ENCODE measurements at regions not wholly inside any gene's neighbourhood (a gene's known extent, or its start where the extent isn't known, plus 50 kb on each side); places are given as distances from the start of the nearest gene placed in this dataset.
A peak's percentile ranks its signal among the peaks of the same experiment; 100 is the strongest.

GRCh38 chr9:126150411-126151030, 176.1 kb upstream of the MVB12B start:
- H3K9me3 ChIP-seq (ENCODE audit: severe bottlenecking): no peaks in the 10 kb centered on the region
- H3K4me1 ChIP-seq (ENCODE audit: insufficient read depth, poor library complexity, severe bottlenecking): no peaks in the 10 kb centered on the region
- H3K27ac ChIP-seq (ENCODE audit: poor library complexity, severe bottlenecking): no peak overlapping the region
- DNase-seq (ENCODE audit: low spot score) (no peak), ATAC-seq (ENCODE audit: low read depth) (no peak)
- TF ChIP-seq, protein P1, sequence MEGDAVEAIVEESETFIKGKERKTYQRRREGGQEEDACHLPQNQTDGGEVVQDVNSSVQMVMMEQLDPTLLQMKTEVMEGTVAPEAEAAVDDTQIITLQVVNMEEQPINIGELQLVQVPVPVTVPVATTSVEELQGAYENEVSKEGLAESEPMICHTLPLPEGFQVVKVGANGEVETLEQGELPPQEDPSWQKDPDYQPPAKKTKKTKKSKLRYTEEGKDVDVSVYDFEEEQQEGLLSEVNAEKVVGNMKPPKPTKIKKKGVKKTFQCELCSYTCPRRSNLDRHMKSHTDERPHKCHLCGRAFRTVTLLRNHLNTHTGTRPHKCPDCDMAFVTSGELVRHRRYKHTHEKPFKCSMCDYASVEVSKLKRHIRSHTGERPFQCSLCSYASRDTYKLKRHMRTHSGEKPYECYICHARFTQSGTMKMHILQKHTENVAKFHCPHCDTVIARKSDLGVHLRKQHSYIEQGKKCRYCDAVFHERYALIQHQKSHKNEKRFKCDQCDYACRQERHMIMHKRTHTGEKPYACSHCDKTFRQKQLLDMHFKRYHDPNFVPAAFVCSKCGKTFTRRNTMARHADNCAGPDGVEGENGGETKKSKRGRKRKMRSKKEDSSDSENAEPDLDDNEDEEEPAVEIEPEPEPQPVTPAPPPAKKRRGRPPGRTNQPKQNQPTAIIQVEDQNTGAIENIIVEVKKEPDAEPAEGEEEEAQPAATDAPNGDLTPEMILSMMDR (IDR thresholded peaks at IDR 0.05; ENCODE audit: poor library complexity, severe bottlenecking): no peak
- H3K27me3 ChIP-seq (ENCODE audit: insufficient read depth, poor library complexity, severe bottlenecking): peaks cover 6% of the 10 kb centered on the region
- H3K36me3 ChIP-seq (ENCODE audit: low read depth): no peaks in the 10 kb centered on the region
- H3K4me3 ChIP-seq (ENCODE audit: severe bottlenecking): no peak overlapping the region

- H3K4me1 ChIP-seq (ENCODE audit: insufficient read depth, poor library complexity, severe bottlenecking): no peaks in the 10 kb centered on the region
- ATAC-seq (ENCODE audit: low read depth): no peak
Measured at GRCh38 chr9:126151031-126151685, 175.5 kb upstream of the MVB12B start.

GRCh38 chr9:126151686-126152134, 174.9 kb upstream of the MVB12B start:
- H3K36me3 ChIP-seq (ENCODE audit: low read depth): no peaks in the 10 kb centered on the region
- H3K4me3 ChIP-seq (ENCODE audit: severe bottlenecking): no peak overlapping the region
- H3K27me3 ChIP-seq (ENCODE audit: insufficient read depth, poor library complexity, severe bottlenecking): peaks cover 3% of the 10 kb centered on the region
- DNase-seq (ENCODE audit: low spot score) (no peak), ATAC-seq (ENCODE audit: low read depth) (0 out of 3 replicates have a peak, but pooled peaks have one; percentile 25)
- TF ChIP-seq, protein P1 (IDR thresholded peaks at IDR 0.05; ENCODE audit: poor library complexity, severe bottlenecking): no peak
- no peaks in the 10 kb centered on the region for H3K4me1 ChIP-seq (ENCODE audit: insufficient read depth, poor library complexity, severe bottlenecking)
- no peaks in the 10 kb centered on the region for H3K9me3 ChIP-seq (ENCODE audit: severe bottlenecking)
- no peak overlapping the region for H3K27ac ChIP-seq (ENCODE audit: poor library complexity, severe bottlenecking)

More at GRCh38 chr9:126151031-126151685, 175.5 kb upstream of the MVB12B start:
- Histone ChIP-seq H3K27me3 (ENCODE audit: insufficient read depth, poor library complexity, severe bottlenecking) (peaks cover 4% of the 10 kb centered on the region), H3K36me3 (ENCODE audit: low read depth) (no peaks in the 10 kb centered on the region), H3K27ac (ENCODE audit: poor library complexity, severe bottlenecking) (no peak overlapping the region), H3K4me3 (ENCODE audit: severe bottlenecking) (no peak overlapping the region), H3K9me3 (ENCODE audit: severe bottlenecking) (no peaks in the 10 kb centered on the region)
- TF ChIP-seq, protein P1 (IDR thresholded peaks at IDR 0.05; ENCODE audit: poor library complexity, severe bottlenecking): no peak
- no peak for DNase-seq (ENCODE audit: low spot score)

DNA sequence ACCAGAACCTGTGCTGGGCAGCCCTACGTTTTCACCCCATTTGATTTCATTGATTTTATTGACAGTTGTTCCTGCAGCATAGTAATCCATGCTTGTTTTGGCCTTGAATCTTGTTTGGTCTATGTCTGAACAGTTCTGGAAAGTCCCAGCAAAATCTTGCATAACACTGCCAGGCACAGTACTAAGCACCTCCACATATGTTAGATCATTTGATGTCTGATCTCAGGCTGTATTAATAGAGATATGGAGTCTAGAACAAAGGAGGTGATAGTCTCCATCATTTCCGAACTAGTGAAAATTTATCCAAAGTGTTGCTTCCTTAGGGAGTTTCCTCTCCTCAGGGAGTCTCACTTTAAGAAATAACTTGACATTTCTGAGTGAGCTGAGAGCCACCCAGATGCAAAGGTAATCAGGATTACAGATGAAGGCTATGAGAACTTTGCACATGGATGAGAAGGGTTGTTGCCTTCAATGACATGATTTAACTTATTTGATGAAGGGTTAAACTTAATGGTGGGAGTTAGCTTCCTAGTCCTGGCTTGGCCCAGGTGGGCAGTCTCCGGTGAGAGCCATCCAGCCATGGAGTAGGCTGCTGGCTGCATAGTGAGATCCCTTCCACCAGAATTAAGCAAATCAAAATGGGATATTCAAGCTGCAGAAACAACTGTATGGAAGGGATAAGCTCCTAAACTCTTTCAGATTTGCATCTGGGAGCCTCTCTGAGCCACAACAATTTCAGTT, 173.8 kb upstream of the MVB12B start:
- H3K9me3 ChIP-seq (ENCODE audit: severe bottlenecking): no peaks in the 10 kb centered on the region
- H3K4me3 ChIP-seq (ENCODE audit: severe bottlenecking): no peak overlapping the region
- no peaks in the 10 kb centered on the region for H3K4me1 ChIP-seq (ENCODE audit: insufficient read depth, poor library complexity, severe bottlenecking)
- H3K27me3 ChIP-seq (ENCODE audit: insufficient read depth, poor library complexity, severe bottlenecking): peaks cover 3% of the 10 kb centered on the region
- no peak overlapping the region for H3K27ac ChIP-seq (ENCODE audit: poor library complexity, severe bottlenecking)
- ATAC-seq (ENCODE audit: low read depth): no peak
- no peak for DNase-seq (ENCODE audit: low spot score)
- H3K36me3 ChIP-seq (ENCODE audit: low read depth): no peaks in the 10 kb centered on the region
- TF ChIP-seq, protein P1 (IDR thresholded peaks at IDR 0.05; ENCODE audit: poor library complexity, severe bottlenecking): no peak
